Psoas muscle (tissue), 7 donors: ENCODE measurements at regions not wholly inside any gene's neighbourhood (a gene's known extent, or its start where the extent isn't known, plus 50 kb on each side); places are given as distances from the start of the nearest gene placed in this dataset.

Experiments used
- ATAC-seq, 4 donors: fragments of 200-7000 bp; cut with Tn5 transposase; one replicate each; pipeline ENCODE4 v1.9.1; 2020; ENCODE audit warnings: moderate library complexity in 3 of 4, mild to moderate bottlenecking in 2 of 4
- DNase-seq, 2 donors: peaks; one replicate each; pipeline ENCODE4 v3.0.0-alpha.2; 2020
- H3K27ac ChIP-seq: fragments of 200-600 bp; one replicate; pipeline ENCODE4 v1.8.0; 2022
- H3K27me3 ChIP-seq, 3 donors: fragments of 200-600 bp in 1 of 3; one replicate each; pipeline versions ENCODE4 v1.6.1 to v1.8.0; 2013 to 2022; ENCODE audit warnings: low read length in 2 of 3, mild to moderate bottlenecking in 2 of 3, moderate library complexity in 1 of 3; ENCODE audit not compliant: insufficient read depth in 3 of 3
- H3K36me3 ChIP-seq, 2 donors: fragments of 200-600 bp in 1 of 2; one replicate each; pipeline versions ENCODE4 v1.6.1 to v1.8.0; 2013 to 2022; ENCODE audit warnings: low read depth in 1 of 2, mild to moderate bottlenecking in 1 of 2, moderate library complexity in 1 of 2; ENCODE audit not compliant: insufficient read depth in 1 of 2
- H3K4me1 ChIP-seq: fragments of 200-600 bp; one replicate; pipeline ENCODE4 v1.8.0; 2022
- H3K4me3 ChIP-seq: fragments of 200-600 bp; one replicate; pipeline ENCODE4 v1.8.0; 2022; ENCODE audit warnings: mild to moderate bottlenecking
- H3K9me3 ChIP-seq: fragments of 200-600 bp; one replicate; pipeline ENCODE4 v1.8.0; 2022
- WGBS, 3 donors: extraction: QIAGEN DNeasy Blood & Tissue Kit; methylation state at CpG; one replicate each; pipeline versions ENCODE4 v1.1.6 to v1.1.7; 2013; 5-methylcytosine and 5-hydroxymethylcytosine counted together
- intact Hi-C, 2 donors: fragments of 100-400 bp; cut with DNase I; formaldehyde crosslinking; loops; one replicate each; pipeline versions ENCODE4 v1.11.0 to v1.14.2; 2022
- TF ChIP-seq, protein P1 (sequence below): fragments of 200-600 bp; IDR thresholded peaks from one replicate; pipeline ENCODE4 v1.8.0; 2022; ENCODE audit warnings: antibody characterized with exemption
- donor health status: healthy with polysubstance abuse.
- donor health status: DM: no; HTN: no; CAD: no; lungs with moderate emphysema.
- donor health status: Bipolar disorder and iron deficiency.
- donor health status: healthy.
- donor health status: DM: yes; HTN: yes; CAD: no.
- donor health status: DM: no; HTN: no; CAD: no.
- donor health status: DM: yes; HTN: yes; CAD: no.

DNA sequence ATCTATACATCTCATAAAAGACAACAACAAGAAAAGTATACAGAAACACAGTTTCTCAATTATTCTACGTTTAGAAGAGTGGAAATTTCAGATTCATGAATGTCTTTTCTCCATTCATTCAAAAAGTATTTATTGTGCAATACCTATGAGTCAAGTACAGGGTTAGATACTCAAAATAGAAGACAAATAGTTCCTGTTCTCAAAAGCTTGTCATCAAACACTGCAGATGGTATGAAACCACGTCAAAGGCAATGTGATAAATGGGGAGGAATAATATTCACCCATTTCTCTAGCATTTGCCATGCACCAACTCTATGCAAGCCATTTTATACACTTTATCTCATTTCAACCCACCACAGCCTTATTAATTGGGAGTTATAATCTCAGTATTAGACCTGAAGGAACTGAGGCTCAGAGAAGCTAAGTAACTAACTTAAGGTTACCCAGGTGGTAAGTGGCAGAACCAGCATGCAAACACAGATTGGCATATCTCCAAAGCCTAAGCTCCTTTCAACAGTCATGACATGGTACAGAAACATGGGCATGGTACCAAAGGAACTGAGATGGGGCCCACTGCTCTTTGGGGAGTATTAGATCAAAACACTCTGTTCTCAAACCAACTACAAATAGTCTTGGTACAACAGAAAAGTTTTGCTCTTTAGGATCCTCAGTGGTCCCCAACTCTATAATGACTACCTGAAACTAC, 67.2 kb upstream of the NPAS2 start:
- Histone ChIP-seq H3K4me1 (peaks cover 8% of the 10 kb centered on the region), H3K27ac (peak overlapping the region; percentile 41), H3K9me3 (no peaks in the 10 kb centered on the region), H3K4me3 (no peak overlapping the region), H3K36me3 (no peaks in the 10 kb centered on the region), H3K27me3 (no peaks in the 10 kb centered on the region)
- ATAC-seq (peak; percentile 76 to 88 (median 84)), DNase-seq (no peak)
- intact Hi-C loops, result loop anchor here in 1 of 2 donors (5.0 kb wide), 1 partner anchor 65 kb away; no protein-coding TSS in a partner anchor
- TF ChIP-seq, protein P1, sequence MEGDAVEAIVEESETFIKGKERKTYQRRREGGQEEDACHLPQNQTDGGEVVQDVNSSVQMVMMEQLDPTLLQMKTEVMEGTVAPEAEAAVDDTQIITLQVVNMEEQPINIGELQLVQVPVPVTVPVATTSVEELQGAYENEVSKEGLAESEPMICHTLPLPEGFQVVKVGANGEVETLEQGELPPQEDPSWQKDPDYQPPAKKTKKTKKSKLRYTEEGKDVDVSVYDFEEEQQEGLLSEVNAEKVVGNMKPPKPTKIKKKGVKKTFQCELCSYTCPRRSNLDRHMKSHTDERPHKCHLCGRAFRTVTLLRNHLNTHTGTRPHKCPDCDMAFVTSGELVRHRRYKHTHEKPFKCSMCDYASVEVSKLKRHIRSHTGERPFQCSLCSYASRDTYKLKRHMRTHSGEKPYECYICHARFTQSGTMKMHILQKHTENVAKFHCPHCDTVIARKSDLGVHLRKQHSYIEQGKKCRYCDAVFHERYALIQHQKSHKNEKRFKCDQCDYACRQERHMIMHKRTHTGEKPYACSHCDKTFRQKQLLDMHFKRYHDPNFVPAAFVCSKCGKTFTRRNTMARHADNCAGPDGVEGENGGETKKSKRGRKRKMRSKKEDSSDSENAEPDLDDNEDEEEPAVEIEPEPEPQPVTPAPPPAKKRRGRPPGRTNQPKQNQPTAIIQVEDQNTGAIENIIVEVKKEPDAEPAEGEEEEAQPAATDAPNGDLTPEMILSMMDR, result no peak
- WGBS, 3 donors, result 26 to 51% (median 36%) methylated on average over 2 of the region's 2 CpGs

DNA sequence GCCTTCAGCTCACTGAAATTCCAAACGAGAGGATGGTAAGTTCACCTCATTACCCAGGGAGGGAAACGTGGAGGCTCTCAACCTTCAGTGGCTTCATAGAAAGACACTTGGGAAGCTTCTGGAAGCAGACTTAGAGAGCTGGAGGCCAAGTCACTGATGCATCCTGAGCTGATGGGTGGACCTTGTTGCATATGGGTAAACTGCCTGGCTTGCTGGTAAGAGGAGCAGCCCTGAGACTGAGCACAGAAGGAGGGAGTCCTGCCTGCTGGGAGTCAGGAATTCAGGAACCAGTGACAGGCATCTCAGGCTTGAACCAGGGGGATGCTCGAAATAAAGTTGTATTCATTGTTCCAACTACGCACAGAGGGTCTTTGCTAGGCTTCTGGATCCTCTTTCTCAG, 66.5 kb upstream of the NPAS2 start:
- 71 to 73% (median 72%) methylated on average over 4 of the region's 4 CpGs for WGBS, 3 donors

DNA sequence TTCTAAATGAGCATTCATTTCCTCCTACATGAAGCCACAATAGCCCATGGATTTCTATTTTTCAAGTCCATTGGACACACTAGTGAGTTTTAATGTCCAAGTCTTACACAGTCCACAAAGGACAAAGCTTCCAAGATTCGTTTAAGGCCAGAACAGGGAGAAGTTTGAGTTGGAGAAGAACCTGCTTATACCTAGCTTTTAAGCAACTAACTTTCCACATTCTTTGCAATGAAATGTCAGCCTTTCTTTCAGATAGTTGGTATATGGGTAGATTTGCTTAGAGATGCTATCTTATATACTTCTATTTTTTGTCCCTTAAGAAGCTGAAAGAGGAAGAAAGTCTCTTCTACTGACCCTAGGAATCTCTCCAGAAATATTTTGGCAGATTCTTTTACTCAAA, 66.1 kb upstream of the NPAS2 start:
- ATAC-seq, result no peak
- Histone ChIP-seq H3K27me3 (no peaks in the 10 kb centered on the region), H3K4me3 (no peak overlapping the region), H3K4me1 (peaks cover 8% of the 10 kb centered on the region), H3K36me3 (no peaks in the 10 kb centered on the region), H3K9me3 (no peaks in the 10 kb centered on the region), H3K27ac (no peak overlapping the region)
- DNase-seq, result no peak
- 44 to 55% (median 47%) methylated on average over 1 of the region's 1 CpG for WGBS, 3 donors
- intact Hi-C loops, result loop anchor here in 1 of 2 donors (5.0 kb wide), 1 partner anchor 63 kb away; no protein-coding TSS in a partner anchor
- TF ChIP-seq, protein P1, result no peak

More for the DNA sequence above, 66.5 kb upstream of the NPAS2 start:
- Histone ChIP-seq H3K27ac (no peak overlapping the region), H3K9me3 (no peaks in the 10 kb centered on the region), H3K36me3 (no peaks in the 10 kb centered on the region), H3K27me3 (no peaks in the 10 kb centered on the region), H3K4me3 (no peak overlapping the region), H3K4me1 (peaks cover 8% of the 10 kb centered on the region)
- DNase-seq, result no peak
- intact Hi-C loops, result loop anchor here in 1 of 2 donors (5.0 kb wide), 1 partner anchor 64 kb away; no protein-coding TSS in a partner anchor
- ATAC-seq, result no peak
- TF ChIP-seq, protein P1, result no peak

DNA sequence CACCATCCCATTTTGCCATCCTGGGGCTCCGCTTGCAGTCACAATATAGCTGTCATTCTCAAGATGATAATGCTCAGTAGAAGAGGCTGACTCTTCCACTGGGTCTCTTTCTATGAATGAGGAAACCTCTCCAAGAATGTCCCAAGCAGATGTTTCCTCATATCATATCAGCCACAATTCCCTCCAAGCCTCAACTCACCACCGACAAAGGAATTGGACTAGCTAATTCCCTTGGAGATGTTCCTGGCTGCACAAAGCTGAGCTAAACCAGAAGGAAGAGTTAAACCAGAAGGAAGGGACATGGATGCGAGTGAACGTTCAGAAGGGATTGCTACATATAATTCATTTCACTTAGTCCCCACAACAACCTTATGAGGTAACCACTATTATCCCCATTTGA, 65.0 kb upstream of the NPAS2 start:
- intact Hi-C loops, result loop anchor here in 1 of 2 donors (5.0 kb wide), 1 partner anchor 62 kb away; no protein-coding TSS in a partner anchor
- ATAC-seq, result peak in 3 of 4 donors; percentile 38 to 45 (median 41)
- peaks cover 8% of the 10 kb centered on the region for H3K4me1 ChIP-seq

More for the DNA sequence above, 65.0 kb upstream of the NPAS2 start:
- H3K9me3 ChIP-seq, result no peaks in the 10 kb centered on the region
- H3K4me3 ChIP-seq, result no peak overlapping the region
- no peak for DNase-seq
- no peaks in the 10 kb centered on the region for H3K27me3 ChIP-seq
- H3K27ac ChIP-seq, result no peak overlapping the region
- TF ChIP-seq, protein P1, result no peak
- no peaks in the 10 kb centered on the region for H3K36me3 ChIP-seq
- 48 to 57% (median 49%) methylated on average over 4 of the region's 4 CpGs for WGBS, 3 donors
